GM12872 (cell line): ENCODE measurements at regions not wholly inside any gene's neighbourhood (a gene's known extent, or its start where the extent isn't known, plus 50 kb on each side); places are given as distances from the start of the nearest gene placed in this dataset.

Experiments used
- CTCF ChIP-seq: IDR thresholded peaks from 3 replicates; pipeline ENCODE4 v1.5.1; 2011; ENCODE audit warnings: low read depth, mild to moderate bottlenecking, low read length, moderate library complexity; ENCODE audit not compliant: insufficient read depth

- no peak for TF ChIP-seq CTCF
Measured at GRCh38 chr13:81293594-81294164, 952.8 kb upstream of the SPRY2 start.

- TF ChIP-seq CTCF = no peak
Measured at GRCh38 chr13:81283561-81283960, 942.6 kb upstream of the SPRY2 start.

- no peak for TF ChIP-seq CTCF
Measured at GRCh38 chr13:81283062-81283461, 942.1 kb upstream of the SPRY2 start.

- no peak for TF ChIP-seq CTCF
Measured at GRCh38 chr13:81275666-81276258, 934.8 kb upstream of the SPRY2 start.

- TF ChIP-seq CTCF = no peak
Measured at GRCh38 chr13:81247711-81248110, 906.8 kb upstream of the SPRY2 start.

- no peak for TF ChIP-seq CTCF
Measured at GRCh38 chr13:81246556-81246955, 905.6 kb upstream of the SPRY2 start.

- TF ChIP-seq CTCF = no peak
Measured at GRCh38 chr13:81244011-81244410, 903.1 kb upstream of the SPRY2 start.
